Fibroblast of lung (primary cell): ENCODE measurements at regions not wholly inside any gene's neighbourhood (a gene's known extent, or its start where the extent isn't known, plus 50 kb on each side); places are given as distances from the start of the nearest gene placed in this dataset.
"Not testable (repeated sequence)": the region's sequence is repeated elsewhere in the genome, so short reads cannot be mapped to it uniquely, and the experiment has no call there.

Experiments
- DNase-seq, 2 donors: peaks; one replicate each; pipeline versions ENCODE4 v3.0.0 to v3.0.0-alpha.2; 2010; ENCODE audit warnings: low read depth in 2 of 2
- H2AFZ ChIP-seq: 2 replicates; pipeline ENCODE4 v1.5.1; 2012; ENCODE audit warnings: low read length, control low read depth, inconsistent platforms
- H3K27ac ChIP-seq: 2 replicates; pipeline ENCODE4 v1.5.1; 2011; ENCODE audit warnings: low read length, control low read depth; ENCODE audit not compliant: insufficient read depth
- H3K27me3 ChIP-seq: 2 replicates; pipeline ENCODE4 v1.5.1; 2011; ENCODE audit warnings: mild to moderate bottlenecking, low read length; ENCODE audit not compliant: control insufficient read depth, insufficient read depth
- H3K36me3 ChIP-seq: 2 replicates; pipeline ENCODE4 v1.5.1; 2011; ENCODE audit warnings: low read length; ENCODE audit not compliant: control insufficient read depth, insufficient read depth
- H3K4me1 ChIP-seq: 2 replicates; pipeline ENCODE4 v1.5.1; 2011; ENCODE audit warnings: low read length; ENCODE audit not compliant: control insufficient read depth, insufficient read depth; ENCODE audit errors: extremely low read depth
- H3K4me2 ChIP-seq: 2 replicates; pipeline ENCODE4 v1.5.1; 2011; ENCODE audit warnings: low read length, control low read depth; ENCODE audit not compliant: insufficient read depth; ENCODE audit errors: extremely low read depth
- H3K4me3 ChIP-seq, 4 experiments: fragments of 200-600 bp in 1 of 4; sonication (generic) in 1 of 4; replicated peaks in 1 of 4; 2 replicates each; pipeline ENCODE4 v1.5.1; 2011 to 2016; ENCODE audit warnings: low read length in 4 of 4, low read depth in 3 of 4, mild to moderate bottlenecking in 3 of 4, control low read depth in 2 of 4, inconsistent platforms in 1 of 4, mixed read lengths in 1 of 4; ENCODE audit not compliant: insufficient read depth in 1 of 4; ENCODE audit errors: control extremely low read depth in 1 of 4
- H3K79me2 ChIP-seq: 2 replicates; pipeline ENCODE4 v1.5.1; 2012; ENCODE audit warnings: mild to moderate bottlenecking, low read length, inconsistent platforms; ENCODE audit not compliant: control insufficient read depth, insufficient read depth
- H3K9ac ChIP-seq: 2 replicates; pipeline ENCODE4 v1.5.1; 2011; ENCODE audit warnings: mild to moderate bottlenecking, low read length, control low read depth; ENCODE audit not compliant: insufficient read depth
- H3K9me3 ChIP-seq: 2 replicates; pipeline ENCODE4 v1.5.1; 2012; ENCODE audit warnings: low read depth, low read length; ENCODE audit not compliant: control insufficient read depth, insufficient read depth
- H4K20me1 ChIP-seq: 2 replicates; pipeline ENCODE4 v1.5.1; 2011; ENCODE audit warnings: low read length; ENCODE audit not compliant: control insufficient read depth, insufficient read depth; ENCODE audit errors: extremely low read depth
- EZH2 ChIP-seq: IDR thresholded peaks from 2 replicates; pipeline ENCODE4 v1.5.1; 2012; ENCODE audit warnings: low read length, control low read depth, mild to moderate bottlenecking; ENCODE audit errors: missing control alignments
- TF ChIP-seq, protein P1 (sequence below), 2 donors: IDR thresholded peaks in 1 of 2; conservative IDR thresholded peaks in 1 of 2; 1 replicate in 1 of 2; 2 replicates in 1 of 2; pipeline ENCODE4 v1.5.1; 2011 to 2012; ENCODE audit warnings: low read length in 2 of 2, control low read depth in 1 of 2, inconsistent platforms in 1 of 2, low read depth in 1 of 2, mild to moderate bottlenecking in 1 of 2

- not testable (repeated sequence) for H3K4me1 ChIP-seq, H3K4me2 ChIP-seq
These were observed 82.3 kb upstream of the C3orf49 start for GRCh38 chr3:63736757-63737156.

GRCh38 chr3:63738577-63738976 is 80.5 kb upstream of the C3orf49 start:
- H3K27ac ChIP-seq, H3K9ac ChIP-seq, H3K4me3 ChIP-seq, H3K36me3 ChIP-seq, H3K9me3 ChIP-seq, H4K20me1 ChIP-seq, H2AFZ ChIP-seq, H3K27me3 ChIP-seq, H3K4me1 ChIP-seq, H3K4me2 ChIP-seq, H3K79me2 ChIP-seq, DNase-seq: not testable (repeated sequence)

More at GRCh38 chr3:63736757-63737156, 82.3 kb upstream of the C3orf49 start:
- not testable (repeated sequence) for H3K79me2 ChIP-seq, H4K20me1 ChIP-seq, H3K27me3 ChIP-seq, DNase-seq, H3K36me3 ChIP-seq, H3K27ac ChIP-seq, H3K9me3 ChIP-seq, H3K4me3 ChIP-seq, H3K9ac ChIP-seq, H2AFZ ChIP-seq

GRCh38 chr3:63739474-63739873 is 79.6 kb upstream of the C3orf49 start:
- Histone ChIP-seq H3K36me3 (no peaks in the 10 kb centered on the region), H2AFZ (no peak overlapping the region), H3K4me3 (no peak overlapping the region), H3K79me2 (no peaks in the 10 kb centered on the region), H3K4me1 (no peaks in the 10 kb centered on the region), H3K9ac (no peak overlapping the region), H4K20me1 (no peaks in the 10 kb centered on the region), H3K27me3 (no peaks in the 10 kb centered on the region), H3K27ac (no peak overlapping the region), H3K9me3 (no peaks in the 10 kb centered on the region), H3K4me2 (no peak overlapping the region)
- no peak for DNase-seq
- no peak for TF ChIP-seq EZH2
- TF ChIP-seq, protein P1, sequence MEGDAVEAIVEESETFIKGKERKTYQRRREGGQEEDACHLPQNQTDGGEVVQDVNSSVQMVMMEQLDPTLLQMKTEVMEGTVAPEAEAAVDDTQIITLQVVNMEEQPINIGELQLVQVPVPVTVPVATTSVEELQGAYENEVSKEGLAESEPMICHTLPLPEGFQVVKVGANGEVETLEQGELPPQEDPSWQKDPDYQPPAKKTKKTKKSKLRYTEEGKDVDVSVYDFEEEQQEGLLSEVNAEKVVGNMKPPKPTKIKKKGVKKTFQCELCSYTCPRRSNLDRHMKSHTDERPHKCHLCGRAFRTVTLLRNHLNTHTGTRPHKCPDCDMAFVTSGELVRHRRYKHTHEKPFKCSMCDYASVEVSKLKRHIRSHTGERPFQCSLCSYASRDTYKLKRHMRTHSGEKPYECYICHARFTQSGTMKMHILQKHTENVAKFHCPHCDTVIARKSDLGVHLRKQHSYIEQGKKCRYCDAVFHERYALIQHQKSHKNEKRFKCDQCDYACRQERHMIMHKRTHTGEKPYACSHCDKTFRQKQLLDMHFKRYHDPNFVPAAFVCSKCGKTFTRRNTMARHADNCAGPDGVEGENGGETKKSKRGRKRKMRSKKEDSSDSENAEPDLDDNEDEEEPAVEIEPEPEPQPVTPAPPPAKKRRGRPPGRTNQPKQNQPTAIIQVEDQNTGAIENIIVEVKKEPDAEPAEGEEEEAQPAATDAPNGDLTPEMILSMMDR (conservative IDR thresholded peaks at IDR 0.05 in 1 of 2, IDR thresholded peaks at IDR 0.05 in 1 of 2; ENCODE audit: low read depth in 1 of 2, low read length in 2 of 2) = no peak

DNA sequence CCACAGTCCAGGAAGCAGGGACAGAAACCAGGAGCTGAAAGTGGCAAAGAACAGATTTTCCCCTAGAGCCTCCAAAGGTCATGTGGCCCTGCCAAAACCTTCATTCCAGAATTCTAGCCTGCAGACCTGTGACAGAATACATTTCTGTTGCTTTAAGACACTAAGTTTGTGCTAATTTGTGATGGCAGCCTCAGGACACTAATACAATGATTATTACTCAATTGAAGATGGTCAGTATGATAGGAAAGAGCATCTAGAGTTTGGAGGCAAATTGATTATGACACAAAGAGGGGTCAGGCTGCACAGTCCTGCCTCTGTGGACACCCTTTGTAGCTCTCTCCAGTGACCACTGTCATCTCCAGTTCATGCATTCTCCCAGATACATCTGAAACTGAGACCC is 79.0 kb upstream of the C3orf49 start:
- H3K27ac ChIP-seq = no peak overlapping the region
- H3K4me1 ChIP-seq = no peaks in the 10 kb centered on the region
- no peaks in the 10 kb centered on the region for H3K79me2 ChIP-seq
- no peak overlapping the region for H2AFZ ChIP-seq
- H4K20me1 ChIP-seq = no peaks in the 10 kb centered on the region
- H3K9me3 ChIP-seq = no peaks in the 10 kb centered on the region
- no peak overlapping the region for H3K9ac ChIP-seq
- H3K36me3 ChIP-seq = no peaks in the 10 kb centered on the region
- H3K27me3 ChIP-seq = no peaks in the 10 kb centered on the region
- H3K4me2 ChIP-seq = no peak overlapping the region
- no peak overlapping the region for H3K4me3 ChIP-seq
- TF ChIP-seq, protein P1 (conservative IDR thresholded peaks at IDR 0.05 in 1 of 2, IDR thresholded peaks at IDR 0.05 in 1 of 2; ENCODE audit: low read depth in 1 of 2, low read length in 2 of 2) = no peak
- no peak for TF ChIP-seq EZH2
- no peak for DNase-seq

DNA sequence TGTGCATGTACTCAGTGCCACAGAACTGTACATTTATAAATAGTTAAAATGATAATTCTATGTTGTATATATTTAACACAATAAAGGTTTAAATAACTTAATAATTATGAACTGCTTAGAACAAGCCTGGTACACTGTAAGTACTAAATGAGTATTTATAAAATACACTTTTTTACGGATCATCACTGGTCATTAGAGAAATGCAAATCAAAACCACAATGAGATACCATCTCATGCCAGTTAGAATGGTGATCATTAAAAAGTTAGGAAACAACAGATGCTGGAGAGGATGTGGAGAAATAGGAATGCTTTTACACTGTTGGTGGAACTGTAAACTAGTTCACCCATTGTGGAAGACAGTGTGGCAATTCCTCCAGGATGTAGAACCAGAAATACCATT is 74.4 kb upstream of the C3orf49 start:
- not testable (repeated sequence) for H3K4me1 ChIP-seq, H3K9me3 ChIP-seq, H3K4me3 ChIP-seq, H3K79me2 ChIP-seq, H3K27me3 ChIP-seq, H3K27ac ChIP-seq, H4K20me1 ChIP-seq, H3K4me2 ChIP-seq, H3K9ac ChIP-seq, H3K36me3 ChIP-seq, H2AFZ ChIP-seq, DNase-seq
